ENCODE measurements at regions not wholly inside any gene's neighbourhood (a gene's known extent, or its start where the extent isn't known, plus 50 kb on each side); places are given as distances from the start of the nearest gene placed in this dataset.

DNA sequence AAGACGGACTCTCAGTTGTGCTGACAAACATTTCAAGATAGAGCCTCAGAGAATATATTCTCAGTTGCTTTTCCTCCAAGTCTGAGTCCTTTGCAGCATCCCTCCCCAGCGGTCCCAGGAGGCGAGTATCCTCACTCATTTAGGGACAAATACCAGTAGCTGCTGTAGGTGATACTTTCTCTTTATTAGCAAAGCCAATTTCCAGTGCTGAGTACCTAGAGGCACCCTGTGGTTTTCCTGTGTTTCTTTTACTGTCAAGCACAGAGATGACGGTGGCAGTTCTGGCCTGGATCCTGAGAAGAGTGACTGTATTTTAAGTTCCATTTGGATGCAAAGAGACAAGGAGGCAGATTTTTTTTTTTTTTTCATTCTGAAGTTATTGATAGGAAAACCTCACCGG is 1058.4 kb downstream of the SORCS3 start:
- FAIRE-seq (no peak), DNase-seq (ENCODE audit: insufficient read length, low spot score) (no peak)

- no peak for DNase-seq (ENCODE audit: insufficient read length, low spot score)
- FAIRE-seq, result no peak
Measured at GRCh38 chr10:105698592-105698991, 1057.5 kb downstream of the SORCS3 start.

GRCh38 chr10:105697290-105697780 is 1056.2 kb downstream of the SORCS3 start:
- DNase-seq (ENCODE audit: insufficient read length, low spot score) (no peak), FAIRE-seq (no peak)

DNA sequence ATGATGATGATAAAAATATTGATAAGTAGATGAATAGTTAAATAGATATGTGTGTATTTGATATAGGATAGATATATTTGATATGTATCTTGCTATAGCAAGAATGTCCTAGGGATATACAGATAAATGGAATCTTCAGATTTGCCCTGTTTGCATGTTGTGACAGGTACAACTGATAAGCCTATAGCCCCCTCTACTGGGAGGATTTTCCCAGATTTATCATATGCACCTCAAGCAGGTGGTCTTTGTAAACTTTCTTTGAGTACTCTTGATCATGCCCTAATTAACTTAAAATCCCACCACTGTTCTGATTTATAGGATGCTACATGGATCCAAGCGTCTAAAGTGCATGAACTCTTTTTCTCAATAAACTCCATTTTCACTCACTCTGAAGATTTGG is 1050.7 kb downstream of the SORCS3 start:
- DNase-seq (ENCODE audit: insufficient read length, low spot score) (no peak), FAIRE-seq (no peak)

DNA sequence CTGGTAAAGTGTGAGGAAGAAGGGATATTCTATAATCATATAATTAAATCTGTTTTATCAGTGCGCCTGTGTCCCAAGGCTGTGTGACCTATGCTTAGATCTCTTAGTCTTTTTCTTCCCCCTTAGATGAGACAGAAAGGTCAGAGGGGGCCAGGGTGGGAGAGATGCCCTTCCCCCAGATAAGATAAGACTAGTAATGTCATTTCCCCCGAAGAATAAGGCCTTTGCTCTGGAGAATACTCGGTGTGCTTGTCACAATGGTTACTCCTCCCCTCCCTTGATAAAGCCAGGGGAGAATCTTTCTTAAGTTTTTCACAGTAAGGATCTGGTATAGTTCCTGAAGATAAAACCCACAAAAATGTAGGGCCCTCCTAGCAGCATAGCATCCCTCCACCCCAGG is 1041.8 kb downstream of the SORCS3 start:
- FAIRE-seq (no peak), DNase-seq (ENCODE audit: insufficient read length, low spot score) (no peak)

GRCh38 chr10:105681051-105681450 is 1040.0 kb downstream of the SORCS3 start:
- DNase-seq (ENCODE audit: insufficient read length, low spot score) (no peak), FAIRE-seq (no peak)

DNA sequence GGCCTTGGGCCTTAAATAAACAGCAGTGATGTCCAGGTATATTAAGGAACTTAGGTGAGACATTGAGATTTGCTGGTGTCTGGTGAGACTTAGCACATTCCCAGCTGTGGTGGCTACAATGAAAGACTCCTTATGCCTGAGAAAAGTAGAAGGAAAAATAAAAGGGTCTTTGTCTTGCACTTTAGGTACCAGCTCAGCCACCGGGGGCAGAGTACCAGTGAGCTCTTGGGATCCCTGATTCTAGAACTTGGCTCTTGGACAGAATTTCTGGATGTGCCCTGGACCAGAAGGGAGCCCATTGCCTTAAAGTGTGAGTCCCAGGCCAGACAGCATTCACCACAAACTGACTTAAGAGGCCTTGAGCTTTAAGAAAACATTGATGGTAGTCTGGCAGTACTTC is 1038.7 kb downstream of the SORCS3 start:
- DNase-seq (ENCODE audit: insufficient read length, low spot score) (no peak), FAIRE-seq (no peak)

- no peak for DNase-seq (ENCODE audit: insufficient read length, low spot score)
- FAIRE-seq, result no peak
Measured at GRCh38 chr10:105675333-105675732, 1034.2 kb downstream of the SORCS3 start.

DNA sequence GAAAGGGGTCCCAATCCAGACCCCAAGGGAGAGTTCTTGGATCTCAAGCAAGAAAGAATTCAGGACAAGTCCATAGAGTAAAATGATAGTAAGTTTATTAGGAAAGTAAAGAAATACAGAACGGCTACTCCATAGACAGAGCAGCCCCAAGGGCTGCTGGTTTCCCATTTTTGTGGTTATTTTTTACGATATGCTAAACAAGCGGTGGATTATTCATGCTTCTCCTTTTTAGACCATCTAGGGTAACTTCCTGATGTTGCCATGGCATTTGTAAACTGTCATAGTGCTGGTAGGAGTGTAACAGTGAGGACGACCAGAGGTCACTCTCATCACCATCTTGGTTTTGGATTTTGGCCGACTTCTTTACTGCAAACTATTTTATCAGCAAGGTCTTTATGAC is 1033.4 kb downstream of the SORCS3 start:
- DNase-seq (ENCODE audit: insufficient read length, low spot score) (no peak), FAIRE-seq (no peak)

DNA sequence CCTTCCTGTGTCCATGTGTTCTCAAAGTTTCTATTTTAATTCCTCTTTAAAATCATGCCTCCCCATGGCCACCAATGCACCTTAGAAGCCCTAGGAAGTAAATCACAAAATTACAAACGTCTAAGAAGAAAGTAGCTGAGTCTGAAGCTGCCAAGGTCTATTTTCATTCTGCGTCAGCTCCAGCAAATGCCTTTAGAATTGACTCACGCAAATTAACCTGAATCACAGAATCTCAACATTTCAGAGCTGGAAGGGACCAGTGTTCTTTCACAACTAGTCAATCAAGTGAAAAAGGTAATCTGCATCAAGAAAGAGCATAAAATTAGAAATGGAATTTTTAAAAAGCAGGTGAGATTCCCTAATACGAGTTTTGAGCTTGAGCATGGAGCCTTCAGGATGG is 1017.6 kb downstream of the SORCS3 start:
- FAIRE-seq (no peak), DNase-seq (ENCODE audit: insufficient read length, low spot score) (no peak)

DNA sequence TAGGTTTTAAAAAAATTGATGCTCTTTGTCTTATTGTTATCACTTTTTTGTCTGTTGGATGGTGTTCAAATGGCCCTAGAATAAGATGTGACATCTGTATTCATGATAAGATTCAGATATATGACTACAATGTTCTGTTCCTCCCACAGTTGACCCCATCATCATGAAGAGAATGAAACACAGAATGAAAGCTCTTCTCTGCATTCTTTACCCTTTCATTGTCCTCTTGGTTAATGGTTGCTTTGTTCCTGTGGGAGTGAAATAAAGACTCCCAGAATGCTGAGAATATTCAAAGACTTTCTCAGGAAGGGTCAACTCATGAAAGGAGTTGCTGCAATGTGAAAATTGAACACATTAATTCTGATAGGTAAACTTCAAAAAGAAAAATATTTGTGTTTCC is 1015.8 kb downstream of the SORCS3 start:
- FAIRE-seq (no peak), DNase-seq (ENCODE audit: insufficient read length, low spot score) (no peak)

GRCh38 chr10:105650306-105650705 is 1009.2 kb downstream of the SORCS3 start:
- DNase-seq (ENCODE audit: insufficient read length, low spot score) (no peak), FAIRE-seq (no peak)

DNA sequence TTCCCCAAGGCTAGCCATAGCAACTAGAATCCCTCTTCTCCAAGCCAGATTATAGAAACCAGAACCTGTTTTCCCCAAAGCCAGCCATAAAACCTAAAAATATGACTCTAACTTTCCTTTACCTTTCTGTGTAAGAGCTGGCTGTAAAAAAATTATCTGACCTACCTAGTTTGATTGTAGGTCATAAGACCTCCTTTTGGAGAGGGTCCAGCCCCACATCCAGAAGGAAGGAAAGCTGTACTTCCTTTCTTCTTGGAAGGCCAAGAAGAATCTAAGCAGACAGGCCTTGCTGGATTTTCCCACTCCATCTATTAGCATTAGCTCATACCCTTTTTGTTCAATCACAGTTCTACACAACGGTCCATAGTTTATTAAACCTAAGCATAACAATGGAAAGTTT is 1006.3 kb downstream of the SORCS3 start:
- no peak for DNase-seq (ENCODE audit: insufficient read length, low spot score)
- no peak for FAIRE-seq

DNA sequence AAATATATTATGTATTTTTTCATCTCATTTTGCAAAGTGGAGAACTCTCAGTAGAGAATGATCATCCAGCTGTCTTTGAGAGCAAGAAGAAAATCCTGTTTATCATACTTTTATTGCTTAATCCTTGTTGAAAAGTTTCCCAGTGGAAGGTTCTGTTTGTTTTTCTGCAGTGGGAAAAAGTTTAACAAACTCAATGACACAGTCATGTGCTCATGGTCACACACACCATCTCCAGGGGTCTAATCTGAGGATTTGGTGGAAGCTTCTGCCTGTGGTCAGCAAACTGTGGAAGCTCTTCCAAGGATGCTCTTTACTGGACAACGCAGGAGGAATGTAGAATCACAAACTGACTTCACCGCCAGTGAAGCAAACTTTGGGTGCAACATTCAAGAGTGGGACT is 1003.9 kb downstream of the SORCS3 start:
- DNase-seq (ENCODE audit: insufficient read length, low spot score), result no peak
- no peak for FAIRE-seq

DNA sequence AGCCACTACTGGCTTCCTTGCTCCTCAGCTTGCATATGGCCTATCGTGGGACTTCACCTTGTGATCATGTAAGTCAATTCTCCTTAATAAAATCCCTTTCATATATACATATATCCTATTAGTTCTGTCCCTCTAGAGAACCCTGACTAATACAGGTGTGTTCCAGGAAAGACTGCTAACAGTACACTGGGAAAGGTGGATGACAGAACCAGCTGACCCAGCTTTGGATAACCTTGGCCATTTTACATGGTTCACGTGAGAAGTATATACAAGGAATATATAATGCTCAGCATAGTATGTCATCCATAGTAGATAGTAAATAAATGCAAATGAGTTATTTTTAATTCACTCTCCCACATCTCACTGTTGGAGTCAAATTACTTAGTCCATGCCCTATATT is 1003.5 kb downstream of the SORCS3 start:
- no peak for DNase-seq (ENCODE audit: insufficient read length, low spot score)
- no peak for FAIRE-seq

DNA sequence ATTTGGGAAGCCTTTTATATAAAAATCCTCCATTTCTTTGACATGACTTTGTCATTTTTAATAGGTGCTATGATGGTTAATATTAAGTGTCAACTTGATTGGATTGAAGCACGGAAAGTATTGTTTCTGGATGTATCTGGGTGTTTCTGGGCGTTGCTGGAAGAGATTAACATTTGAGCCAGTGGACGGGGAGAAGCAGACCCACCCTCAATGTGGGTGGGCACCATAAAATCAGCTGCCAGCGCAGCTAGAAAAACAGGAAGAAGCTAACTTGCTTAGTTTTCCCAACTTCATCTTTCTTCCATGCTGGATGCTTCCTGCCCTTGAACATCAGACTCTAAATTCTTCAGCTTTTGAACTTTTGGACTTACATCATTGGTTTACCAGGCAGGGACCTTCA is 1003.0 kb downstream of the SORCS3 start:
- FAIRE-seq, result no peak

DNA sequence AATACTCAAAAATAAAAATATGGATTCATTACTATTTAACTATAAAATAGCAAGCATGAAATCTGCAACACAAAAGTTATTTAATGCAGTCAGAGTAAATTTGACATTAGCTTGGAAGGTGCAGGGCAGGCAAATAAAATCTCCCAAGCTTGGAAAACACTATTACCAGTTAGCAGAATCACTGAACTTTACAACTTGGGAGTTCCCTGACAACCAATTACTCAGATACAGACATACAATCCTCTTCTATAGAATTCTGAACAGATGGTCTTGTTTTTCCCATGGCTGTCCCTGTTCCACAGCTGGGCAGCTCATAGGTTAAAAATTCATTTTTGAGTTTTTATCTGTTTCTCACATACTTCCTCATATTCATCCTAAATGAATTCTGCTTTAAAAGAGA is 1002.6 kb downstream of the SORCS3 start:
- no peak for DNase-seq (ENCODE audit: insufficient read length, low spot score)
- no peak for FAIRE-seq

More for the DNA sequence above, 1003.0 kb downstream of the SORCS3 start:
- DNase-seq (ENCODE audit: insufficient read length, low spot score), result no peak

- no peak for FAIRE-seq
- no peak for DNase-seq (ENCODE audit: insufficient read length, low spot score)
Measured at GRCh38 chr10:105634281-105634680, 993.2 kb downstream of the SORCS3 start.

- DNase-seq (ENCODE audit: insufficient read length, low spot score), result no peak
- no peak for FAIRE-seq
Measured at GRCh38 chr10:105615715-105616365, 974.8 kb downstream of the SORCS3 start.

GRCh38 chr10:105611244-105611798 is 970.2 kb downstream of the SORCS3 start:
- FAIRE-seq, result no peak
- DNase-seq (ENCODE audit: insufficient read length, low spot score), result no peak

DNA sequence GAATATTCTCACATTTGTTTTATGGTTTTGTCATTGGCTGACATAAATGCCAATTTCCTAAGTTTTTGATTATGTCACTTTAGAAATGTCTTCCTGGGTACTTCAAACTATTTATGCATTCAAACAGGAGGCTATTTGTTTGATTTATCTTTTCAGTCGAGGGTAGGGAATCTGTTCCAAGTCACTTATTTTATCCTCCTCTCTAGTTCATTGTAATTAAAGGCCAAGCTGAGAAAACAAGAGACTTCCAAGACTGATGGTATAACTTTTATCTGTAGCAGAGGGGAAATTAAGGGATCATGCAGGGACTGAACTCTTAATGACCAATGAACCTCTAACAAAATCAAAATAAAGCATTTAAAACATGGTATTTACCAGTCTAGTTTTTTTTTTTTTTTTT is 968.4 kb downstream of the SORCS3 start:
- DNase-seq (ENCODE audit: insufficient read length, low spot score), result no peak
- no peak for FAIRE-seq

DNA sequence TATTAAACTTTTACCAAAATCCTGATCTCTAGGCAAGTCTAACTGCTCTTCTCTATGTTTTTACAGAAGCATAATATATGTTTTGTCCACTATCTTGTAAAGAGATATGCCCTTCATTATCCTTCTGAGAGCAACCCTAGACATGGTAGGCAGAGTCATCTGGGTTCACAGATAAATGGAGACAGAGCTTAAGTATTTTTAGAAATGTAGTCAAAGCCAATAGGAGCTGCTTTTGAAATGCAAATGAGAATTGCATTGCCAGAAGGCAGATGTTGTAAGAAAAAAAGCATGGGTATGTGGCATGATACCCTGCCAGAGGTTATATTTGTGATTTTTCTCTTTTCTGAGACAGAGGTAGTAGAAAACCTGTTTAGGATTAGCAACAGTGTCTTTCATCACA is 964.8 kb downstream of the SORCS3 start:
- FAIRE-seq, result no peak
- DNase-seq (ENCODE audit: insufficient read length, low spot score), result no peak

DNA sequence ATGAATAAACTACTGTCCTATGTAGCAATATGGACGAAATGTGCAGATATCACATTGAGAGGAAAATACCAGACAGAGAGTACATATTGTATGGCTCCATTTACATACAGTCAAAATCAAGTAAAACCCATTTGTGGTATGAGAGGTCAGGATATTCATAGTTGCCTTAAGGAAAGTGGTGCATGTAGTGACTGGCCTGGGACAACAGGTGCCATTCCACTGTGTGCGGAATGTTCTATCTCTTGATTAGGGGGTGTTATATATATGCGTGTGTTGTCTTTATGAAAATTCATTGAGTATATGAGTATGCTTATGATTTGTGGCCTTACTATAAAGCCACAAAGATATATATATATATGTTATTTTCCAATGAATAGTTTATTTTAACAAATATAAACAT is 964.0 kb downstream of the SORCS3 start:
- DNase-seq (ENCODE audit: insufficient read length, low spot score), result no peak
- FAIRE-seq, result no peak
